ENCODE measurements at regions not wholly inside any gene's neighbourhood (a gene's known extent, or its start where the extent isn't known, plus 50 kb on each side); places are given as distances from the start of the nearest gene placed in this dataset.
"Not testable (repeated sequence)": the region's sequence is repeated elsewhere in the genome, so short reads cannot be mapped to it uniquely, and the experiment has no call there.

DNA sequence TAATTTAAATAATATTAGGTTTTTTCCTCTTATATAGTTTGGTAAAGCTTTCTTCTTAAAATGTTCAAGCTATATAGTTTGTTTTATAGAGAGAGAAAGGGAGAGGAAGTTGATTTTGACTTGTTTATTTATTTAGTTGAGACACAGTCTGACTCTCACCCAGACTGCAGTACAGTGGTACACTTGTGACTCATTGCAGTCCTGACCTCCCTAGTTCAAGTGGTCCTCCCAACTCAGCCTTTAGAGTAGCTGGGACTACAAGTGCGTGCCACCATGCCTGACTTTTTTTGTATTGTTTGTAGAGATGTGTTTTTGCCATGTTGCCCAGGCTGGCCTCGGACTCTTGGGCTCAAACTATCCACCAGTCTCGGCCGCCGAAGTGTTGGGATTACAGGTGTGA is 187.4 kb upstream of the TGIF2LY start:
- DNase-seq = not testable (repeated sequence)

DNA sequence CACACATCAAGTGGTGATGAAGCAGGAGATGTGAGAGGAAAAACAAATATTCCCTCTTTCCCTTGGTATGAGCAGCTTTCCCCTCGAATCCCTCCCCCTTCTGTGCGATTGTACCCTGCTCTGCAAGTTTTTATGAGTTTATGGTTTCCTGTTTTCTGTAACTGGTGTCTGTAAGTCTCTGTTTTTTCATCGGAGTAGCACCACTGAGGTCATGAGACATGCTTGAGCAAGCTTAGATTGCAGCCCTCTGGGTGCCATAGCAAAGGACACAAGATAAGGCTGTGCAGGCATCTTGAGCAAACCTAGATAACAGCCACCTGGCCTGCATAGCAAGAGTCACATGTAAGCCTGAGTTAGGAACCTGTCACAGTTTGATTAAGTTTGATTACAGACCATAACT is 174.6 kb upstream of the TGIF2LY start:
- DNase-seq = not testable (repeated sequence)

DNA sequence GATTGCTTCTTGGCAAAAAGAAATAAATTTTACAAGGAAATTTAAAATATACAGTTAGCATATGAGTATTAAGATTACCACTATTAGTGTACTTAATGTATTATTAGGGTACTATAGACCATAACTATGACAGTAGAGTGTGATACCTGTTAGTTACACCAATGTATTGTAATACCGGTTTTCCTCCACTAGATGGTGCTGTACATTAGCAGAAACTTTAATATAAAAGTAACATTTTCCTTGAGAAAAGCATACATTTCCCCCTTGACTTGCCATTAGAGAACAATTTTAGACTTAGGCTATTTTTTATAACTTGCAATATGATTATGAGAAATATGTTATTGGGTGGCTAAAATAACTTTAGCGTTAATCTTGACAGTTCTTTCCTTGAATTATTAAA is 173.3 kb upstream of the TGIF2LY start:
- not testable (repeated sequence) for DNase-seq

DNA sequence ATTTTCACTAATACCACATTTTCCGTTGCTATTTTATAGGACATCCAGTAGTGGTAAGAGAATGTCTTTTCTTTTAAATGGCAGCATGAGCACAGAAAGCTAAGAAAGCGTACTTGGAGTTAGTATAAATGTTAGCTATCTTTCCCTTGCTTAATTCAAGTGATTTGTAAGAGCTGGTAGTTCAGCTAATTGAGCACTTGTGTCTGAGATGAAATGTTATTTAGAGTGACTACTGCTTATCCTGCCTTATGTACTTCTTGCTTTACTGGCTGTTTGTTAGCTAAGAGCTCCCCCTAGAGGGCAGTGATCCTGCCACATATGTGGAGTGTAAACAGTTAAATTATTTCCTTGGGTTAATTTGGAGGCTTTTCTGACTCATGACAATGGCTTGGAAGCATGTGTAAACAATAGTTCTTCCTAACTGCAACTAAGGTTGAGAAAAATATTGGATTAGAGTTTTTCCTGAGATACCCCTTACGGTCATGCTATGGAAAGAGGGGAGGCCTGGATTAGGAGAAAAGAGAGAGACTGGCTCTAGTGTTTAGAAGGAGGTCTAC is 171.9 kb upstream of the TGIF2LY start:
- DNase-seq = not testable (repeated sequence)

DNA sequence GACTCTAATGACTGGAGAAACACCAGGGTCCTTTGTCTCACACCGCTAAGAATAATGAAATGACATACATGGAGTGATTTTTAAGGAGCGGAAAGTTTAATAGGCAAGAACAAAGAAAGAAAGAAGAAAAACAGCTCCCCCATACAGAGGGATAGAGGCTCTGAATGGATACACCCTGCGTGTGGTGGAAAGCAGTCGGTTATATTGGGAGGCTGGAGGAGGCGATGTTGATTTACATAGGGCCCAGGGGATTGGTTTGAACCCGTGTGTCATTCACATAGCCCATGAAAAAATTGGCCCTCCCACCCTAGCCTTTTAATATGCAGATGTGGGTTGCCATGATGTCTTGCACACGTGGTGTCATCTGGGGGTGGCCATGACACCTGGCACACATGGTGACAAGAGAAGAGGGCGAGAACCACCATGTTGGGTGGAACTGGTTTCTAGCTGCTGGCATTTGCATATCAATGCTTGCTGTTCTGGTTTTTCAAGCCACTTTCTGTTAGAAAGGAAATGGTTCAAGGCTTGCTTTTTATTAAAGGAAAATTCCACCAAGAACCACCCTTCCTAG is 168.5 kb upstream of the TGIF2LY start:
- not testable (repeated sequence) for DNase-seq

All from NCI-H1417 (cell line).